ENCODE measurements at regions not wholly inside any gene's neighbourhood (a gene's known extent, or its start where the extent isn't known, plus 50 kb on each side); places are given as distances from the start of the nearest gene placed in this dataset.

- Histone ChIP-seq H4K5ac (ENCODE audit: insufficient read length, low read depth, low read length) (no peak overlapping the region), H4K91ac (ENCODE audit: insufficient read length, low read depth, low read length) (no peak overlapping the region), H2AK5ac (ENCODE audit: insufficient read length, low read length) (no peak overlapping the region), H3K79me1 (ENCODE audit: insufficient read depth, low read depth, low read length, poor library complexity, severe bottlenecking) (no peaks in the 10 kb centered on the region), H4K8ac (replicated peaks; ENCODE audit: insufficient read length, low read depth, low read length) (no peak overlapping the region), H3K18ac (ENCODE audit: insufficient read length, low read depth, low read length) (no peak overlapping the region), H3K4ac (ENCODE audit: low read depth, low read length) (no peak overlapping the region), H3T11ph (ENCODE audit: low read length) (no peak overlapping the region), H3K56ac (ENCODE audit: insufficient read length, low read depth, low read length) (no peak overlapping the region), H2AFZ (ENCODE audit: low read length) (no peak overlapping the region), H3K14ac (ENCODE audit: insufficient read depth, low read length) (no peak overlapping the region), H3K4me2 (ENCODE audit: insufficient read depth, insufficient read length, low read length) (no peak overlapping the region), H2BK20ac (ENCODE audit: low read depth, low read length, poor library complexity, severe bottlenecking) (no peak overlapping the region), H3K23ac (ENCODE audit: insufficient read length, low read depth, low read length) (no peak overlapping the region), H3K27me3 (ENCODE audit: insufficient read depth, low read length) (no peaks in the 10 kb centered on the region), H3K27ac (ENCODE audit: insufficient read length, low read depth, low read length) (no peak overlapping the region), H3K9me3 (ENCODE audit: control insufficient read depth, low read depth, low read length) (no peaks in the 10 kb centered on the region), H2BK12ac (ENCODE audit: insufficient read length, low read depth, low read length) (no peak overlapping the region), H3K23me2 (ENCODE audit: insufficient read length, low read depth, low read length, poor library complexity, severe bottlenecking) (no peaks in the 10 kb centered on the region), H4K20me1 (ENCODE audit: control insufficient read depth, insufficient read depth, insufficient read length) (no peaks in the 10 kb centered on the region), H3K9ac (ENCODE audit: extremely low read depth, insufficient read length, low read length) (no peak overlapping the region), H3K4me1 (ENCODE audit: insufficient read depth, low read length) (no peaks in the 10 kb centered on the region), H2BK15ac (ENCODE audit: low read depth, low read length) (no peak overlapping the region), H2BK120ac (ENCODE audit: low read depth, low read length, poor library complexity, severe bottlenecking) (no peak overlapping the region), H2BK5ac (ENCODE audit: insufficient read length, low read length) (no peak overlapping the region), H3K79me2 (ENCODE audit: insufficient read depth, low read length) (no peaks in the 10 kb centered on the region)
- Mint-ChIP-seq H3K27ac (no peak overlapping the region), H3K36me3 (ENCODE audit: insufficient read depth in 1 of 3, low read depth in 3 of 3) (no peaks in the 10 kb centered on the region), H3K27me3 (ENCODE audit: low read depth) (no peaks in the 10 kb centered on the region; the same call in 1 of the 2 replicates), H3K4me3 (no peak overlapping the region), H3K4me1 (peaks cover under 1 to 5% of the 10 kb centered on the region in 2 experiments; a peak in 2 of 4 replicates), H3K9me3 (no peaks in the 10 kb centered on the region)
- no CpG with 5 or more reads among the region's 3 CpGs for WGBS (ENCODE audit: extremely low coverage, insufficient read length, low lambda C conversion rate)
- TF ChIP-seq CTCF (conservative IDR thresholded peaks at IDR 0.05): no peak
- DNase-seq: no peak
Observed at GRCh38 chr15:53074221-53074620, 284.1 kb upstream of the ONECUT1 start.
